ENCODE measurements at regions not wholly inside any gene's neighbourhood (a gene's known extent, or its start where the extent isn't known, plus 50 kb on each side); places are given as distances from the start of the nearest gene placed in this dataset.

GRCh38 chr14:89723930-89724627, 230.5 kb downstream of the EFCAB11 start:
- no peaks in the 10 kb centered on the region for H3K79me2 ChIP-seq (ENCODE audit: control insufficient read depth, insufficient read depth, low read length)
- peaks cover 0 to 13% of the 10 kb centered on the region in 2 experiments; a peak in 2 of 5 replicates for H3K27me3 ChIP-seq (ENCODE audit: control insufficient read depth in 2 of 2, insufficient read depth in 2 of 2, low read length in 2 of 2)
- TF ChIP-seq TAF1 (IDR thresholded peaks at IDR 0.05; ENCODE audit: control insufficient read depth, extremely low read depth, insufficient read depth, low read length, severe bottlenecking) (no peak), ZNF551 (CRISPR knock-in tag; IDR thresholded peaks at IDR 0.05) (no peak), HNRNPUL1 (IDR thresholded peaks at IDR 0.05; ENCODE audit: low read length) (no peak), ZBTB2 (IDR thresholded peaks at IDR 0.05) (no peak), MTA3 (IDR thresholded peaks at IDR 0.05; ENCODE audit: borderline replicate concordance) (no peak), CREBBP (IDR thresholded peaks at IDR 0.05; ENCODE audit: low read depth, low read length) (no peak), CREB1 (IDR thresholded peaks at IDR 0.05) (no peak), CREB1 (CRISPR knock-in tag; IDR thresholded peaks at IDR 0.05) (no peak), RFX5 (IDR thresholded peaks at IDR 0.05; ENCODE audit: low read depth, low read length) (no peak), TGIF2 (CRISPR knock-in tag; IDR thresholded peaks at IDR 0.05) (no peak), KAT7 (CRISPR knock-in tag; IDR thresholded peaks at IDR 0.05; ENCODE audit: borderline replicate concordance) (no peak), ZNF41 (CRISPR knock-in tag; conservative IDR thresholded peaks at IDR 0.05) (no peak), HMG20B (CRISPR knock-in tag; IDR thresholded peaks at IDR 0.05) (no peak), PTTG1 (tag; IDR thresholded peaks at IDR 0.05; ENCODE audit: low read depth) (no peak), NUFIP1 (IDR thresholded peaks at IDR 0.05; ENCODE audit: partially characterized antibody) (no peak), CC2D1A (IDR thresholded peaks at IDR 0.05) (no peak), SAFB (IDR thresholded peaks at IDR 0.05; ENCODE audit: borderline replicate concordance, low read depth, low read length) (no peak), HNRNPL (IDR thresholded peaks at IDR 0.05; ENCODE audit: low read depth, low read length) (no peak), MED1 (CRISPR knock-in tag; IDR thresholded peaks at IDR 0.05; ENCODE audit: borderline replicate concordance) (no peak)
- intact Hi-C loops (cut with micrococcal nuclease) = no loop called here
- in situ Hi-C loops (cut with MboI) = no loop called here
- no peaks in the 10 kb centered on the region for H3K9me1 ChIP-seq (ENCODE audit: control insufficient read depth, insufficient read depth, low read length)
- no peak for ATAC-seq
- no peaks in the 10 kb centered on the region for H3K4me1 ChIP-seq (replicated peaks in 1 of 2; ENCODE audit: control insufficient read depth in 2 of 2, insufficient read depth in 2 of 2, low read length in 2 of 2)
- ChIA-PET CTCF (ENCODE audit: low intra/inter-chr PET ratio) (no interaction called here), POLR2A (no interaction called here)
- 2% methylated on average over 7 of the region's 7 CpGs for WGBS (ENCODE audit: insufficient coverage, low coverage, missing lambda C conversion rate)
- no peaks in the 10 kb centered on the region for H3K9me3 ChIP-seq (replicated peaks; ENCODE audit: control insufficient read depth, insufficient read depth, low read depth, low read length)
- no peak for FAIRE-seq
- H2AFZ ChIP-seq (ENCODE audit: low read depth, low read length) = no peak overlapping the region
- H3K4me3 ChIP-seq = no peak overlapping the region
- H3K9ac ChIP-seq (ENCODE audit: insufficient read depth in 1 of 2, low read depth in 2 of 2, low read length in 2 of 2) = no peak overlapping the region
- no peaks in the 10 kb centered on the region for H4K20me1 ChIP-seq (replicated peaks; ENCODE audit: control insufficient read depth, insufficient read depth, low read length)
- no peak for DNase-seq (ENCODE audit: extremely low read depth in 1 of 4, low spot score in 3 of 4)
- BruUV-seq (replicated peaks) = no TSS peak
- no peaks in the 10 kb centered on the region for H3K36me3 ChIP-seq (ENCODE audit: control insufficient read depth, insufficient read depth, low read length)
- no peak overlapping the region for H3K4me2 ChIP-seq (ENCODE audit: insufficient read depth, low read length)
- no peak overlapping the region for H3K27ac ChIP-seq (ENCODE audit: extremely low read depth, low read depth, low read length)
